ENCODE measurements at regions not wholly inside any gene's neighbourhood (a gene's known extent, or its start where the extent isn't known, plus 50 kb on each side); places are given as distances from the start of the nearest gene placed in this dataset.

DNA sequence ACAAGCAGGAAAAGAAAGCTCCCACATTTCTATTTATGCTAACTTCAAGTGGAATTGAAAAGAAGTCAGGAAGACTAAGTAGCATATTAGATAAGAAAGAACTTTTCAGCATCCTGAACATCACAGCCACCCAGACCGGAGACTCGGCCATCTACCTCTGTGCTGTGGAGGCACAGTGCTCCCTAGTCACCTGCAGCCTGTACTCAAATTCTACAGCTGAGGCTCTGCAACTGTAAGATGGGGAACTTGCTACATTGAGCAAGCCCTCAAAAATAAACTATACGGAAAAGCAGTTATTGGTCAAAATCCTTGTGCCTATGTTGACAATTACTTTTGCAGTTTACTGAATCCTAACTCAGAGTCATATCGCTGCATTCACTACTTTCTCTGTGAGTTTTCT is 361.9 kb downstream of the DAD1 start:
- Histone ChIP-seq H3K27me3 (ENCODE audit: control insufficient read depth in 1 of 2, insufficient read depth in 2 of 2, low read length in 2 of 2) (no peaks in the 10 kb centered on the region), H3K9me3 (ENCODE audit: low read length) (peaks cover 2% of the 10 kb centered on the region), H3K4me1 (ENCODE audit: insufficient read depth, low read length) (no peaks in the 10 kb centered on the region), H3K27ac (ENCODE audit: extremely low read length, insufficient read depth, low read length) (no peak overlapping the region), H3K4me2 (ENCODE audit: low read depth, low read length) (no peak overlapping the region), H2AFZ (ENCODE audit: low read length) (no peak overlapping the region), H4K20me1 (ENCODE audit: insufficient read depth, low read length) (no peaks in the 10 kb centered on the region), H3K79me2 (ENCODE audit: insufficient read depth, low read length) (no peaks in the 10 kb centered on the region), H3K4me3 (replicated peaks in 1 of 3; ENCODE audit: insufficient read depth in 1 of 3, low read depth in 2 of 3, low read length in 3 of 3) (no peak overlapping the region), H3K36me3 (replicated peaks in 1 of 2; ENCODE audit: control insufficient read depth in 1 of 2, insufficient read depth in 2 of 2, low read length in 2 of 2) (no peaks in the 10 kb centered on the region), H3K9ac (ENCODE audit: insufficient read depth, low read depth, low read length) (no peak overlapping the region)
- intact Hi-C loops (cut with micrococcal nuclease; ENCODE audit: unreplicated experiment) = no loop called here
- DNase-seq (ENCODE audit: low spot score) (no peak), ATAC-seq (no peak), FAIRE-seq (no peak)
- no peak for TF ChIP-seq ZNF260 (CRISPR knock-in tag; IDR thresholded peaks at IDR 0.05; ENCODE audit: borderline replicate concordance, low read depth)
- TF ChIP-seq, protein P1, sequence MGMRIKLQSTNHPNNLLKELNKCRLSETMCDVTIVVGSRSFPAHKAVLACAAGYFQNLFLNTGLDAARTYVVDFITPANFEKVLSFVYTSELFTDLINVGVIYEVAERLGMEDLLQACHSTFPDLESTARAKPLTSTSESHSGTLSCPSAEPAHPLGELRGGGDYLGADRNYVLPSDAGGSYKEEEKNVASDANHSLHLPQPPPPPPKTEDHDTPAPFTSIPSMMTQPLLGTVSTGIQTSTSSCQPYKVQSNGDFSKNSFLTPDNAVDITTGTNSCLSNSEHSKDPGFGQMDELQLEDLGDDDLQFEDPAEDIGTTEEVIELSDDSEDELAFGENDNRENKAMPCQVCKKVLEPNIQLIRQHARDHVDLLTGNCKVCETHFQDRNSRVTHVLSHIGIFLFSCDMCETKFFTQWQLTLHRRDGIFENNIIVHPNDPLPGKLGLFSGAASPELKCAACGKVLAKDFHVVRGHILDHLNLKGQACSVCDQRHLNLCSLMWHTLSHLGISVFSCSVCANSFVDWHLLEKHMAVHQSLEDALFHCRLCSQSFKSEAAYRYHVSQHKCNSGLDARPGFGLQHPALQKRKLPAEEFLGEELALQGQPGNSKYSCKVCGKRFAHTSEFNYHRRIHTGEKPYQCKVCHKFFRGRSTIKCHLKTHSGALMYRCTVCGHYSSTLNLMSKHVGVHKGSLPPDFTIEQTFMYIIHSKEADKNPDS (CRISPR knock-in tag; IDR thresholded peaks at IDR 0.05) = no peak
- no peak for TF ChIP-seq LRRFIP1 (CRISPR knock-in tag; conservative IDR thresholded peaks at IDR 0.05)
- no peak for TF ChIP-seq ZNF761 (CRISPR knock-in tag; conservative IDR thresholded peaks at IDR 0.05)
- ChIA-PET CTCF (ENCODE audit: low intra/inter-chr PET ratio, low total read pairs) (no interaction called here), POLR2A (no interaction called here)
- WGBS (ENCODE audit: low lambda C conversion rate) = 52% methylated on average over 4 of the region's 4 CpGs
- in situ Hi-C loops (cut with HindIII; ENCODE audit: extremely low pct_ligation_motif_present, low pct_unique_long_range_greater_than_20kb) = no loop called here
- BruUV-seq (replicated peaks) = no TSS peak

Data from HepG2 (cell line).